Neural cell (in vitro differentiated cells): ENCODE measurements at regions not wholly inside any gene's neighbourhood (a gene's known extent, or its start where the extent isn't known, plus 50 kb on each side); places are given as distances from the start of the nearest gene placed in this dataset.

Experiments used
- CTCF ChIP-seq: fragments of 450-650 bp; IDR thresholded peaks from 2 replicates; pipeline ENCODE4 v1.5.1; 2014; ENCODE audit warnings: antibody characterized with exemption, mild to moderate bottlenecking, moderate library complexity; ENCODE audit not compliant: poor library complexity, severe bottlenecking
- EP300 ChIP-seq: fragments of 450-650 bp; conservative IDR thresholded peaks from 2 replicates; pipeline ENCODE4 v1.6.1; 2014; ENCODE audit warnings: antibody characterized with exemption, mild to moderate bottlenecking, moderate library complexity; ENCODE audit not compliant: poor library complexity, severe bottlenecking
- TAF1 ChIP-seq: IDR thresholded peaks from 2 replicates; pipeline ENCODE4 v1.6.1; 2012; ENCODE audit warnings: low read depth

GRCh38 chr9:103761466-103761865 is 332.6 kb upstream of the SMC2 start:
- no peak for TF ChIP-seq CTCF
- no peak for TF ChIP-seq TAF1
- no peak for TF ChIP-seq EP300
